K562 (cell line): ENCODE measurements at regions not wholly inside any gene's neighbourhood (a gene's known extent, or its start where the extent isn't known, plus 50 kb on each side); places are given as distances from the start of the nearest gene placed in this dataset.

ENCODE experiments used
- ATAC-seq: fragments of 200-7000 bp; cut with Tn5 transposase; 3 replicates; pipeline ENCODE4 v1.9.1; 2020; ENCODE audit warnings: moderate library complexity
- BruUV-seq: library from RNA; stranded (reverse); fragments of 400-500 nt; replicated peaks from 2 replicates; lab custom pipeline; 2021; lab: Mats Ljungman, UMichigan
- CTCF ChIA-PET: fragments of 300-600 bp; formaldehyde crosslinking; extraction: SDS; loops from one replicate; lab custom pipeline; 2021; ENCODE audit warnings: low intra/inter-chr PET ratio; lab: Yijun Ruan, JAX
- POLR2A ChIA-PET: fragments of 300-600, 350-650 bp; sonication (Branson Sonifier 250); formaldehyde crosslinking; extraction: SDS; loops from one replicate; lab custom pipeline; 2021; ENCODE audit warnings: antibody characterized with exemption, inconsistent platforms; lab: Yijun Ruan, JAX
- DNase-seq, 4 experiments: peaks; one replicate each; pipeline versions ENCODE4 v3.0.0 to v3.0.0-alpha.2; 2011 to 2018; ENCODE audit warnings: low spot score in 3 of 4, mixed read lengths in 3 of 4; ENCODE audit errors: extremely low read depth in 1 of 4
- FAIRE-seq: peaks from 2 replicates; lab custom pipeline; 2011; peaks lifted over from hg19 to GRCh38; lab: Jason Lieb, UNC
- H2AFZ ChIP-seq: 2 replicates; pipeline ENCODE4 v1.6.0; 2011; ENCODE audit warnings: low read depth, low read length, control low read depth, inconsistent platforms
- H3K27ac ChIP-seq: fragments of 200-600 bp; 3 replicates; pipeline ENCODE4 v1.8.0; 2011; ENCODE audit warnings: low read depth, mild to moderate bottlenecking, control low read depth, inconsistent platforms, low read length, moderate library complexity, mixed read lengths; ENCODE audit errors: extremely low read depth
- H3K27me3 ChIP-seq, 2 experiments: fragments of 300-600 bp in 1 of 2; 2 replicates in 1 of 2; 3 replicates in 1 of 2; pipeline versions ENCODE4 v1.6.0 to v1.8.0; 2011; ENCODE audit warnings: inconsistent platforms in 2 of 2, low read length in 2 of 2, mild to moderate bottlenecking in 1 of 2, mixed read lengths in 1 of 2, moderate library complexity in 1 of 2; ENCODE audit not compliant: control insufficient read depth in 2 of 2, insufficient read depth in 2 of 2
- H3K36me3 ChIP-seq: fragments of 300-600 bp; 3 replicates; pipeline ENCODE4 v1.8.0; 2011; ENCODE audit warnings: mild to moderate bottlenecking, low read length, inconsistent platforms; ENCODE audit not compliant: control insufficient read depth, insufficient read depth
- H3K4me1 ChIP-seq, 2 experiments: fragments of 200-600 bp in 1 of 2; replicated peaks in 1 of 2; 2 replicates in 1 of 2; 3 replicates in 1 of 2; pipeline versions ENCODE4 v1.5.1 to v1.8.0; 2011; ENCODE audit warnings: inconsistent platforms in 2 of 2, low read length in 2 of 2, mild to moderate bottlenecking in 1 of 2, mixed read lengths in 1 of 2, moderate library complexity in 1 of 2; ENCODE audit not compliant: control insufficient read depth in 2 of 2, insufficient read depth in 2 of 2
- H3K4me2 ChIP-seq: 2 replicates; pipeline ENCODE4 v1.6.1; 2011; ENCODE audit warnings: low read length, control low read depth, inconsistent platforms, mixed read lengths; ENCODE audit not compliant: insufficient read depth
- H3K4me3 ChIP-seq: fragments of 200-600 bp; sonication (generic), shearing (Covaris generic); 2 replicates; pipeline ENCODE4 v1.5.1; 2016; ENCODE audit warnings: control low read depth, inconsistent platforms
- H3K79me2 ChIP-seq: fragments of 200-600 bp; 3 replicates; pipeline ENCODE4 v1.8.0; 2011; ENCODE audit warnings: low read length, inconsistent platforms; ENCODE audit not compliant: control insufficient read depth, insufficient read depth
- H3K9ac ChIP-seq, 2 experiments: 2 replicates each; pipeline versions ENCODE4 v1.6.0 to v1.6.1; 2011; ENCODE audit warnings: low read depth in 2 of 2, low read length in 2 of 2, control low read depth in 1 of 2, inconsistent platforms in 1 of 2, mild to moderate bottlenecking in 1 of 2, mixed read lengths in 1 of 2; ENCODE audit not compliant: insufficient read depth in 1 of 2
- H3K9me1 ChIP-seq: one replicate; pipeline ENCODE4 v1.6.0; 2011; ENCODE audit warnings: inconsistent platforms, mild to moderate bottlenecking, low read length, moderate library complexity; ENCODE audit not compliant: control insufficient read depth, insufficient read depth
- H3K9me3 ChIP-seq: replicated peaks from 2 replicates; pipeline ENCODE4 v1.5.1; 2011; ENCODE audit warnings: low read depth, low read length, inconsistent platforms; ENCODE audit not compliant: control insufficient read depth, insufficient read depth
- H4K20me1 ChIP-seq: replicated peaks from 2 replicates; pipeline ENCODE4 v1.6.1; 2011; ENCODE audit warnings: low read length, inconsistent platforms, mixed read lengths; ENCODE audit not compliant: control insufficient read depth, insufficient read depth
- E2F6 ChIP-seq, 2 experiments: IDR thresholded peaks; 2 replicates each; pipeline ENCODE4 v1.6.1; 2011; ENCODE audit warnings: borderline replicate concordance in 1 of 2, control low read depth in 1 of 2, low read depth in 1 of 2, low read length in 1 of 2, mild to moderate bottlenecking in 1 of 2, mixed read lengths in 1 of 2, moderate library complexity in 1 of 2; ENCODE audit not compliant: insufficient read depth in 1 of 2, insufficient read length in 1 of 2, poor library complexity in 1 of 2, severe bottlenecking in 1 of 2; ENCODE audit errors: extremely low read depth in 1 of 2
- ESRRB ChIP-seq: fragments of 250-450 bp; sonication (Bioruptor Pico); IDR thresholded peaks from 2 replicates; pipeline ENCODE4 v1.5.0; 2020; ENCODE audit warnings: mild to moderate bottlenecking, moderate library complexity, borderline replicate concordance
- ETV6 ChIP-seq, 3 experiments: fragments of 150-350 bp in 1 of 3; sonication (generic) in 1 of 3; formaldehyde crosslinking in 1 of 3; IDR thresholded peaks; 2 replicates each; pipeline versions ENCODE4 v1.6.1 to v1.8.0; 2014 to 2022; ENCODE audit warnings: borderline replicate concordance in 2 of 3, low read depth in 2 of 3, antibody characterized with exemption in 1 of 3, low read length in 1 of 3, mild to moderate bottlenecking in 1 of 3, missing genetic modification reagents in 1 of 3
- MAFF ChIP-seq: IDR thresholded peaks from 2 replicates; pipeline ENCODE4 v1.6.1; 2012; ENCODE audit warnings: low read length, improper control_type of control experiment
- MCM5 ChIP-seq: fragments of 450-650 bp; IDR thresholded peaks from 2 replicates; pipeline ENCODE4 v1.6.1; 2016; ENCODE audit warnings: low read depth
- RBM15 ChIP-seq: fragments of 200-400 bp; formaldehyde crosslinking; IDR thresholded peaks from 2 replicates; pipeline ENCODE4 v1.6.1; 2018; ENCODE audit warnings: mild to moderate bottlenecking, low read length, moderate library complexity; ENCODE audit not compliant: insufficient read depth
- ZBTB43 ChIP-seq: sonication (generic); formaldehyde crosslinking; IDR thresholded peaks from 2 replicates; pipeline ENCODE4 v1.8.0; 2023; ENCODE audit warnings: mild to moderate bottlenecking, missing genetic modification reagents
- ZNF24 ChIP-seq: fragments of 450-650 bp; IDR thresholded peaks from 2 replicates; pipeline ENCODE4 v1.6.1; 2016
- ZNF444 ChIP-seq: fragments of 250-450 bp; sonication (Bioruptor Pico); IDR thresholded peaks from 2 replicates; pipeline ENCODE4 v1.4.0; 2020; ENCODE audit warnings: mild to moderate bottlenecking, moderate library complexity
- ZNF707 ChIP-seq: fragments of 250-450 bp; sonication (Bioruptor Pico); conservative IDR thresholded peaks from 2 replicates; pipeline ENCODE4 v1.8.0; 2022; ENCODE audit warnings: inconsistent platforms, mild to moderate bottlenecking, moderate library complexity
- WGBS: fragments of 100-300 bp; shearing (Covaris generic); methylation state at CpG from one replicate; pipeline ENCODE4 v1.1.6; 2016; ENCODE audit warnings: low coverage, mixed read lengths; ENCODE audit not compliant: insufficient coverage; ENCODE audit errors: missing lambda C conversion rate; 5-methylcytosine and 5-hydroxymethylcytosine counted together
- in situ Hi-C: fragments of 300-500 bp; cut with MboI; formaldehyde crosslinking; loops from 4 replicates; pipeline ENCODE4 v1.15.0; 2018; ENCODE audit warnings: inconsistent platforms, mixed read lengths
- intact Hi-C: fragments of 100-400 bp; cut with micrococcal nuclease; formaldehyde crosslinking; loops from 2 replicates; pipeline ENCODE4 v1.14.2; 2022

GRCh38 chr9:89924611-89925010 lies 319.8 kb downstream of the GADD45G start:
- CTCF ChIA-PET, result interaction anchor here (0.6 kb wide), 1 partner anchor 326 kb away, joined by 3 read pairs; no protein-coding TSS in a partner anchor
- in situ Hi-C loops, result no loop called here
- TF ChIP-seq ZNF707 (CRISPR knock-in tag), result no peak
- no peak for TF ChIP-seq ESRRB (CRISPR knock-in tag)
- no peak for TF ChIP-seq ZNF24
- no peak for TF ChIP-seq ZNF444 (CRISPR knock-in tag)
- no peak for TF ChIP-seq E2F6 (IDR thresholded peaks at IDR 0.05; ENCODE audit: borderline replicate concordance in 1 of 2, extremely low read depth in 1 of 2, insufficient read depth in 1 of 2, insufficient read length in 1 of 2, low read depth in 1 of 2, low read length in 1 of 2, poor library complexity in 1 of 2, severe bottlenecking in 1 of 2)
- no peak for TF ChIP-seq ETV6 (IDR thresholded peaks at IDR 0.05; ENCODE audit: borderline replicate concordance in 1 of 2, low read depth in 2 of 2, low read length in 1 of 2)
- no peak for TF ChIP-seq ETV6 (CRISPR knock-in tag; IDR thresholded peaks at IDR 0.05; ENCODE audit: borderline replicate concordance)
- TF ChIP-seq RBM15, result no peak
- no peak for TF ChIP-seq MAFF
- TF ChIP-seq ZBTB43 (CRISPR knock-in tag), result no peak
- TF ChIP-seq MCM5, result no peak

More at GRCh38 chr9:89924611-89925010, 319.8 kb downstream of the GADD45G start:
- H3K27ac ChIP-seq, result no peak overlapping the region
- H3K36me3 ChIP-seq, result no peaks in the 10 kb centered on the region
- no peaks in the 10 kb centered on the region for H3K9me1 ChIP-seq
- intact Hi-C loops, result no loop called here
- peaks cover 0 to 21% of the 10 kb centered on the region in 2 experiments; a peak in 2 of 5 replicates for H3K27me3 ChIP-seq
- POLR2A ChIA-PET, result no interaction called here
- no TSS peak for BruUV-seq
- H3K79me2 ChIP-seq, result no peaks in the 10 kb centered on the region
- H2AFZ ChIP-seq, result no peak overlapping the region
- no peak overlapping the region for H3K9ac ChIP-seq
- no peaks in the 10 kb centered on the region for H3K9me3 ChIP-seq
- no peak overlapping the region for H3K4me3 ChIP-seq
- FAIRE-seq (no peak), ATAC-seq (no peak), DNase-seq (no peak)
- no peaks in the 10 kb centered on the region for H4K20me1 ChIP-seq
- H3K4me2 ChIP-seq, result no peak overlapping the region
- 0% methylated on average over 1 of the region's 2 CpGs for WGBS
- no peaks in the 10 kb centered on the region; a peak in 1 of 5 replicates for H3K4me1 ChIP-seq
